ENCODE measurements at regions not wholly inside any gene's neighbourhood (a gene's known extent, or its start where the extent isn't known, plus 50 kb on each side); places are given as distances from the start of the nearest gene placed in this dataset.

- TF ChIP-seq FOXP2 (optimal IDR thresholded peaks at IDR 0.05; ENCODE audit: control extremely low read depth, extremely low read length, insufficient read depth) (no peak), EZH2 (IDR thresholded peaks at IDR 0.05) (no peak), POLR2AphosphoS5 (IDR thresholded peaks at IDR 0.05; ENCODE audit: borderline replicate concordance, low read depth, low read length) (no peak)
Observed at GRCh38 chr2:209160800-209161588, 262.9 kb upstream of the MAP2 start.
